ENCODE measurements at regions not wholly inside any gene's neighbourhood (a gene's known extent, or its start where the extent isn't known, plus 50 kb on each side); places are given as distances from the start of the nearest gene placed in this dataset.

DNA sequence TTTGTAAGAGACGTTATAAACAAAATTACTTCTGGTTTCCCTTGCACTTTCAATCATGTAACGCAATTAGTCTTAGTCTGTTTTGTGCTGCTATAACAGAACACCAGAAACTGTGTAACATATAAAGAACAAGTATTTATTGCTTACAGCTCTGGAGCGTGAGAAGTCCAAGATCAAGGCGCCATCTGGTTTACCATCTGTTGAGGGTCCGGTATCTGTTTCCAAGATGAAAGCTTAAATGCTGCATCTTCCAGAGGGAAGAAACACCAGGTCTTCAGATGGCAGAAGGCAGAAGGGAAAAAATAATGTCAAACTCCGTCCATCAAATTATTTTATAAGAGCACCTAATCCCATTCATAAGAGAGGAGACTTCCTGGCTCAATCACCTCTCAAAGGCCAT lies 474.1 kb downstream of the PDGFC start:
- CTCF ChIA-PET, result no interaction called here
- POLR2A ChIA-PET, result interaction anchor here (0.8 kb wide), 1 partner anchor 16 kb away, joined by 3 read pairs; no protein-coding TSS in a partner anchor
- no peak overlapping the region for H3K4me3 ChIP-seq (ENCODE audit: low read depth, low read length)
- DNase-seq (ENCODE audit: low read depth, low spot score), result no peak
- TF ChIP-seq CTCF (IDR thresholded peaks at IDR 0.05; ENCODE audit: insufficient read depth, low read length, missing control alignments), result no peak

GRCh38 chr4:156496797-156497196 lies 474.8 kb downstream of the PDGFC start:
- TF ChIP-seq CTCF (IDR thresholded peaks at IDR 0.05; ENCODE audit: insufficient read depth, low read length, missing control alignments), result no peak
- ChIA-PET POLR2A (interaction anchor here (0.8 kb wide), 1 partner anchor 16 kb away, joined by 3 read pairs; no protein-coding TSS in a partner anchor), CTCF (interaction anchor here (0.8 kb wide), 2 partner anchors 9 to 471 kb away, joined by 3 read pairs; no protein-coding TSS in a partner anchor)
- no peak for DNase-seq (ENCODE audit: low read depth, low spot score)
- H3K4me3 ChIP-seq (ENCODE audit: low read depth, low read length), result no peak overlapping the region

DNA sequence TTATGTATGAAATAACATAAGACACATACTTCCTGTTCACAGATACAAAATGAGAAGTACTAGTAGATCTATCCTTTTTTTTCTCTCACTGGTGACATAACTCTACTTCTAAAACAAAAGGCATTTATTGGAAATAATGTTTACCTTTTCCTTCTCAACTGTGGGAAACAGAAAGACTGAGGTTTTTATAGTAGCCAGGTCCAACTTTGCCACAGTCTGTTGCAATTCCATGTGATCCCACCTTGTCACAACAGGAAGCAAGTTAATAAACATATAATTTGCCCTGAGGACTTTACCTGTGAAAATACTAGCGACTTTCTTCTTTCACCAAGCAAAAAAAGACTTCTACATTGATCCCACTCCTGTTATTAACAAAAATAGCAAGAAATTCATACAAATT lies 475.8 kb downstream of the PDGFC start:
- no peak for DNase-seq (ENCODE audit: low read depth, low spot score)
- TF ChIP-seq CTCF (IDR thresholded peaks at IDR 0.05; ENCODE audit: insufficient read depth, low read length, missing control alignments), result no peak
- no peak overlapping the region for H3K4me3 ChIP-seq (ENCODE audit: low read depth, low read length)
- CTCF ChIA-PET, result no interaction called here
- POLR2A ChIA-PET, result no interaction called here

DNA sequence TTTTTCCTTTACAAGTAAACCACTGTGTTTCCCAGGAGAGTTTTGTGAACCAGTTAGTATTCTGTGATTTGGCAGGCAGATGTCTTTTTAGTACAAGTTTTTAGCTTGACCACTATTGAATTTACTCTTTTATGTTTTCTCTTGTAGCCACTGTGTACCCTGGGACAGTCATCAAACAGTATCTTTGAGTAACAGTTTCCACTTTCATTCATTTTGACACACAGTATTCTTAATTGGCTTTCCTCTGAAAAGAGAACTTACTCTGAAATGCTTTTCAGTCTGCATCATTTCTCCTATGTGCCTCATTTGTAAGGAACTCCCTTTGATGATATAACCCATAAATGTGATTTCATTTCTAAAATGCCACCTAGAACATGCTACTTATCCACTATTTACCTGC lies 476.5 kb downstream of the PDGFC start:
- POLR2A ChIA-PET, result no interaction called here
- DNase-seq (ENCODE audit: low read depth, low spot score), result no peak
- H3K4me3 ChIP-seq (ENCODE audit: low read depth, low read length), result no peak overlapping the region
- no peak for TF ChIP-seq CTCF (IDR thresholded peaks at IDR 0.05; ENCODE audit: insufficient read depth, low read length, missing control alignments)
- CTCF ChIA-PET, result no interaction called here

- CTCF ChIA-PET, result interaction anchor here (1.0 kb wide), 1 partner anchor 552 kb away, joined by 3 read pairs; no protein-coding TSS in a partner anchor
- POLR2A ChIA-PET, result no interaction called here
- no peak for TF ChIP-seq CTCF (IDR thresholded peaks at IDR 0.05; ENCODE audit: insufficient read depth, low read length, missing control alignments)
- DNase-seq (ENCODE audit: low read depth, low spot score), result no peak
- H3K4me3 ChIP-seq (ENCODE audit: low read depth, low read length), result no peak overlapping the region
Observed at GRCh38 chr4:156493858-156494257, 477.7 kb downstream of the PDGFC start.

- POLR2A ChIA-PET, result interaction anchor here (1.1 kb wide), 1 partner anchor 129 kb away, joined by 3 read pairs; no protein-coding TSS in a partner anchor
Observed at GRCh38 chr4:156487107-156487506, 484.5 kb downstream of the PDGFC start.

More at GRCh38 chr4:156487107-156487506, 484.5 kb downstream of the PDGFC start:
- CTCF ChIA-PET, result no interaction called here
- DNase-seq (ENCODE audit: low read depth, low spot score), result no peak
- no peak for TF ChIP-seq CTCF (IDR thresholded peaks at IDR 0.05; ENCODE audit: insufficient read depth, low read length, missing control alignments)
- H3K4me3 ChIP-seq (ENCODE audit: low read depth, low read length), result no peak overlapping the region

All from AG04449 (cell line).